HUDEP-2 (cell line): ENCODE measurements at regions not wholly inside any gene's neighbourhood (a gene's known extent, or its start where the extent isn't known, plus 50 kb on each side); places are given as distances from the start of the nearest gene placed in this dataset.

Source experiments
- DNase-seq, 76 experiments: peaks; one replicate each; lab custom pipeline; 2025; ENCODE audit not compliant: unreplicated experiment in 76 of 76; lab: John Stamatoyannopoulos, UW

DNA sequence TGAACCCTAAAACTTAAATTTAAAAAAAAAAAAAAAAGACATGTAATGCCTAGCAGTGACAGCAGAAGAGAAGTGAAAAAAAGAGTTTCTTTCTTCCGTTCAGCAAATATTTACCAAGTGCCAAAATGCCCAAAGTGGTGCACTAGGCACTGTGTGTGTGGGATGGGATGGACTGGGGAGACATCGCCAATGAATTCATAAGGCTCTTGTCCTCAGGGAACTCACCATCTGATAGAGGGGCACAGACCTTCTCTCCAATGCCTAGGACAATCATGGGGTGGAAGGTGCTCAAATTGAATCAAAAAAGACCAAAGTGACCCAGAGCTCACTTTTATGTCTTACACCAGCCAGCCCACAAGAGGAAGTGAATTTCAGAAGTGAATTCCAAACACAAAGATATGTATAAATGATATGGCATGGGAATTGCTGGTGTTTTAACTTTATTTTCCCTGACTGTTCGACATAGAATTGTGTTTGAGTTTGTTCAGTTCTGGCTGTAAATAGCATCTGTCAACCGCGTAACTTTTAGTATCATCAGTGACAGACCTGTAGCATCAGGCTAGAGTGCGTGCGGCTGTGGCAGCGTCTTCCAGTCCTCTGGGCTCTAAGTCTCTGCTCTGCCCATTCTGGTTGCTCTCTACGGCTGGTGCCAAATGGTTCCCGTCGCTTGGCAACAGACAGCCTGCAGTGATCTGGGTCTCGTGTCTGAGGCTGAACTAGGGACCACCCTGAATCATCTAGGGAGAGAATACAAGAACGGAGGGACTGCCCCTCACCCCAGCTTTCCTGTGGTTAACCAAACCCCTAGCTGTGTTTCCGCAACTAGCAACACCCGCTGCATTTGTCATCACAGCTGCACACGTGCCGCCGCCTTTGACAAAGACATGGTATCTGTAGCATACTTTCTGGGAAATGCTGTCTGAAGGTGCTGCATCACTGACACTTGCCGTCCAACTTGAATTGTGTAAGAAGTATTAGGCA, 154.0 kb upstream of the THBS1 start:
- DNase-seq = no peak

DNA sequence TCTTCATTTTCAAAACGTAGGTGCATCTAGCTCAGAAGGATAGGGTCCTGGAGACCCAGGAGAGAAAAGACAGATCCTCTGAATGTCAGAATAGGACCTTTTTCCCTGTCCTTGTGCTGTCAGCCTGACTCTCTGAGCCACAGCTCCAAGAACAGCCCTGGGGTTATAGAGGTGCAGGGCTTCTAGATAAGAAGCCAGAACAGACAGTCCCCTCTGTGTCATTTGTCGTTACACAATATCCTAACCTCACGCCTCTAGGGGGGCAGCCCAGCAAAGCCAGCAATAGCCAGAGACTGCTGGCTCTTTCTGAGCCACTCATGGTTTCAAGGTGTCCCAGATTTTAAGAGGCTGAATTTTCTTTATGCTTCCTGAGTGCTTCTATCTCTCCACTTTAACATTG, 153.2 kb upstream of the THBS1 start:
- DNase-seq = no peak

DNA sequence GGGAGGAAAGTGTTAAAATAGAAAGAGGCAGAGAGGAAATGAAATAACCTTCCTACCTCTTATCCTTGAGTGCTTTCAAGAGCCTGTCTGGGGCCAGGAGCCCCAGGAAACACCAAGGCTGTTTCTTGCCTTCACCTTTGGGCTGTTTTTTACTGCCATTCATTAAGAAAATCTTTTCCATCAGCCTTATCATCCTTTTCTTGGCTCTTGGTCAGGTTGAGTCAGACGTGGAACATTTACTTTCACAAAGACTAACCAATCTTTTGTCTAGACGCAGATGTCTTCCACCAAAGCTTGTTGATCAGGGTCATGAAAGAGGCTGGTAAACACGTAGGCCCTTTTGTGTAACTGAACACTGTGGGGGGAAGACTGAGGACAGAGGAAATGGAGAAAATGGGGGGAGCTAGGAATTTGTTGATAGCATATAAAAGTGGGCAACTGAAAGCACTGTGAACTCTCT, 151.0 kb upstream of the THBS1 start:
- DNase-seq = no peak

DNA sequence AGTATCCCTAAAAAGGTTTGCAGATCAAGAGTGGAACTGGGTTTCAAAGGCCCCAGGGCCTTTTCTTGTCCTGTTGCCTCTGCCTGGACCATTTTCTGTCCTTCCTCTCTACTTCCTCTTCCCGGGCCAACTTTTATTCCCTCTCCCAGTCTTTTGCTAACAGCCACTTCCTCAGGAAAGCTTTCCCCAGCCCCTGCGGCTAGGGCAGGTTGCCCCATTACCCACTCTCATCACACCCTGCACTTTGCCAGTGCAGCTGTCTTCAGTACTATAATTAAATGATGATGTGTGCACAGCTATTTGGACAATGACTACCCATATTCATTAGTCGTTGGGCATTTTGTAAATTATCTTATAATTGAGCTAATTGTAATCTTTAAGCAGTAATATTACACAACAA, 150.5 kb upstream of the THBS1 start:
- DNase-seq = no peak

GRCh38 chr15:39431376-39431775, 149.5 kb upstream of the THBS1 start:
- no peak for DNase-seq

DNA sequence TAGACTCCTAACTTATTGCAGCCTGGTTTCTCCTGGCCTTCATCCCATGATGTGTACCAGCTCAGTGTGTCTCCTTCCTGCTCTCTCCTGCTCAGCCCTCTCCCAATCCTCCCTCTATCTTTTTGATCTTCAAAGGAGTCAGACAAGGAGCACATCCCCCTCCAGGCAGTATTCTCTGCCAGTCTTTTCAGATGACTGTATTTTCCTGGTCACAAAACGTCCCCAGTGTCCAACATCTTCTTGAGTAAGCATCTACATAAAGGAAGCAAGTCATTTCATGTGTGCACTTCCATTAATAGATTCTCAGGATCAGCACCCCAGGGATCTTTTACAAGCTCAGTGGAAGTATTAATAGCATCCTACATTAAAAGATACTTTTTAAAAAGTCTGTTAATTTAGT, 148.9 kb upstream of the THBS1 start:
- DNase-seq = no peak

- no peak for DNase-seq
Observed at GRCh38 chr15:39432912-39433348, 147.9 kb upstream of the THBS1 start.

- no peak for DNase-seq
Observed at GRCh38 chr15:39433376-39433775, 147.5 kb upstream of the THBS1 start.

DNA sequence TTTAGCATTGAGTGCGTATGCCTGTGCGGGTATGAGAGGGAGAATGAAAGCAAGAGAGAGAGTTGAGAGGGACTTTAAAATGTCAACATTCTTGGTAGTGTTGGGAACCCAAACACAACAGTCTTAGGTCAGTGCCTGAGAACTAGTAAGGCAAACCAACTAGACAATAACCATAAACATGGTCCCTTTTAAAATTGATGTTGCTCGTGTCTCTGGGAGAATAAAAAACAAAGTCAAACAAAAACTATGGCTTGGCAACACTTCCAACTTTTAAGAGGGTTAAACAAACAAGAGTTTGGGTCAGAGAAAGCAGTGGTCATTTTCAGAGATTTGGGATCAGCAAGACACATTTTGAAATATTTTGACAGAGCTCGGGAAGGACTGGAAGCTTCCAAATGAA, 146.7 kb upstream of the THBS1 start:
- DNase-seq = no peak

GRCh38 chr15:39434751-39435238, 146.1 kb upstream of the THBS1 start:
- no peak for DNase-seq

- no peak for DNase-seq
Observed at GRCh38 chr15:39435244-39435643, 145.6 kb upstream of the THBS1 start.

- DNase-seq = no peak
Observed at GRCh38 chr15:39438260-39438659, 142.6 kb upstream of the THBS1 start.

GRCh38 chr15:39438799-39439592, 141.9 kb upstream of the THBS1 start:
- DNase-seq = no peak

DNA sequence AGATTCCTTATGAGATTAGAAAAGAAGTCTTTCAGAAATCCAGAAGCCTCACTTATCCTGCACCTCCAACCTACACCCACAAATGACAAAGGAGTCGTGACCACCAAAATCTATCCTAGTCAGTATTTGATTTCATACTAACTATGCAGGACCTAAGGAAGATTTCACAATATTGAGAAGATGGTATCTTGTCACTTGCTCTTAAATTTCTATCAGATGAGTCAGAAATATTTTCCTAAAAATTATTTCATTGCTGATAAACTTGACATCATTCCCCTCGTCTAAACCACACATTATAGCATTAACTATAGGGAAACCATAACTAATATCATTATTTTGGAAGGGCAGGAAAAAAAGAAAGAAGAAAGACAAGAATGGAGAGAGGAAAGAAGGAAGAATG, 138.0 kb upstream of the THBS1 start:
- no peak for DNase-seq

GRCh38 chr15:39443659-39444219, 137.1 kb upstream of the THBS1 start:
- DNase-seq = no peak

DNA sequence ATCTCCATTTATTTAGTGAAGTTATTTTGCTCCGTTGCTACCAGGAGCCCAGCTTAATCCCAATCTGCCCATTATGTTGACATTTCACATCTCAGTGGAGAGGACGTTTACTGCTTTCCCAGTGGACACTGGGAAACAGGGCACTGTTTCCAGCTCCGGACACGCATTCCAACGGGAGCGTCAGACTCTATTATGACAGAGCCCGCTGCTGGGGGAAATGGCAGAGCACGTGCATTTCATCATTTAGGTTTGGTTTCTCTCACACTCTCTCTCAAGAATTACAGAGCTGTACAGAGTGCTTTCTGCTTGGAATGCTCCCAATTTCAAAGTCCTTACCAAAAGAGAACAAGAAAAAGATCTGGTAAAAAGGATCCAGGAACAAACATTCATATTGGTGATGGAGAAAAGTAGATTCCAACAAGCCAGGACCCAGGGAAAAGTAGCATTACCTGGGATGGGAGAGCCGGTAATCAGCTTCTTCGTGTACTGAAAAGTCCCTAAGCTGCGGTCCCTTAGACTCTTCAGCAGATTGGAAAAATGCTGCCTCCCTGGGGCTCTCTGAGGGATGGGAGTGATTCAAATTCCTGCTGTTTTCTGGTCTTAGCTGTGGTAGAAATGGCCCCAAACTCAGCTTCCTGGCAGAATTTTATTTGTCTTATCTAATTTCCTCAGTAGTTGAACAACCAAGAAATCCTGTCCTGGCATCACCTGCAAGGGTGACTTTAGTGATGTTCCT, 136.0 kb upstream of the THBS1 start:
- DNase-seq = no peak

DNA sequence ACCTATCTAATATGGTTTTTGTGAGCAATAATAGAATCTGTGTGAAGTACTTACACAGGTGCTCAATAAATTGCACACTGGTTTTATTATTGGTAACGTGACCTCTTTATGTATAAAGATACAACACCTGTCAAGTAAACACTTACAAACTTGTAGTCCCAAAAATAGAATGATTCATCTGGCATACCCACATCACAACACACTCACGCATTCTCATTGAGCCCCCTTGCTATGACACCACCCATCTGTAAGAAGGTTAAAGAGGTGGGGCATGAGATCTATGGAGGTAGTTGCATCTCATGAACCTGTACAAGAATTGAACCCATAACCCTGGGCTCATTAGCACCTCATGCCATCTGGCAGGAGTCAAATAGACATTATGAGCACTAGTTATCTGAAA, 134.9 kb upstream of the THBS1 start:
- no peak for DNase-seq

DNA sequence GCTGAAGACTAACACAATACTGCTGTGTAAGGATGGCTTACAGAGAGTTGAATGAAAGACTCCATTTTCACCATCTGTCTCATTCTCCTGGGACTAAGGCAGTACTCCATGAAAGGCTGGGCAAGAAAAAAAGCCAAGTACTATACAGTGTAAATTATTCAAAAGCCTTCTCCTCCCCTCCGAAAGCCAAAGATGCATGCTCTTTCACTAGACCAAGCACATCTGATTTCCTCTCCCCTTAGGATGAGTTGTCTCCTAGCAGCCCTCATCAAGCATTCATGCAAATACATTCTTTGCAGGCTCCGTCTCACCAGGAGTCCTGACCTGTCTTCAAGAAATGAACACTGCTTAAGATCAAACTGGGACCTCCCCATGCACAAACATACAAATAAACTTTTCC, 133.5 kb upstream of the THBS1 start:
- no peak for DNase-seq

GRCh38 chr15:39447881-39448280, 133.0 kb upstream of the THBS1 start:
- DNase-seq = no peak

DNA sequence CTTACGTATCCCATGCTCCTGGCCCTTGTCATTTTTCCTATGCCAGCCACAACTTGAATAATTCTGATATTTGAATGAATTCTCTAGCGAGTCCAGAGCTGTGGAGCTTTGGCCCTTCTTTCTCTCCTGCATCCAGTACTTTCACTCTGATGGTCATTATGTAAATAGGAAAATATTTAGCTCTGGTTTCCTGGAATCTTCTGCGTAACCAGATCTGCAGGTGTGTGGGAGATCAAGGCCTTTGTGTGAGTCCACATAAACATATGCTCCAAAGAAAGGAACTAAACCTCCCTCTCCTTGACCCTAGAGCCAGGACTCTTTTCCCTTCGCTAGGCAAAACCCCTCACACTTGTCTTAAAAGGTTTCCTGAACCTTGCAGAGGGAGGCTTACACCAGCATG, 132.5 kb upstream of the THBS1 start:
- DNase-seq = no peak
